GM21723 (cell line): ENCODE measurements at regions not wholly inside any gene's neighbourhood (a gene's known extent, or its start where the extent isn't known, plus 50 kb on each side); places are given as distances from the start of the nearest gene placed in this dataset.
A peak's percentile ranks its signal among the peaks of the same experiment; 100 is the strongest.

ENCODE experiments used
- ATAC-seq: cut with Tn5 transposase; IDR thresholded peaks from one replicate; pipeline ENCODE4 v1.9.1; 2021; ENCODE audit warnings: mild to moderate bottlenecking, moderate library complexity; ENCODE audit not compliant: unreplicated experiment

DNA sequence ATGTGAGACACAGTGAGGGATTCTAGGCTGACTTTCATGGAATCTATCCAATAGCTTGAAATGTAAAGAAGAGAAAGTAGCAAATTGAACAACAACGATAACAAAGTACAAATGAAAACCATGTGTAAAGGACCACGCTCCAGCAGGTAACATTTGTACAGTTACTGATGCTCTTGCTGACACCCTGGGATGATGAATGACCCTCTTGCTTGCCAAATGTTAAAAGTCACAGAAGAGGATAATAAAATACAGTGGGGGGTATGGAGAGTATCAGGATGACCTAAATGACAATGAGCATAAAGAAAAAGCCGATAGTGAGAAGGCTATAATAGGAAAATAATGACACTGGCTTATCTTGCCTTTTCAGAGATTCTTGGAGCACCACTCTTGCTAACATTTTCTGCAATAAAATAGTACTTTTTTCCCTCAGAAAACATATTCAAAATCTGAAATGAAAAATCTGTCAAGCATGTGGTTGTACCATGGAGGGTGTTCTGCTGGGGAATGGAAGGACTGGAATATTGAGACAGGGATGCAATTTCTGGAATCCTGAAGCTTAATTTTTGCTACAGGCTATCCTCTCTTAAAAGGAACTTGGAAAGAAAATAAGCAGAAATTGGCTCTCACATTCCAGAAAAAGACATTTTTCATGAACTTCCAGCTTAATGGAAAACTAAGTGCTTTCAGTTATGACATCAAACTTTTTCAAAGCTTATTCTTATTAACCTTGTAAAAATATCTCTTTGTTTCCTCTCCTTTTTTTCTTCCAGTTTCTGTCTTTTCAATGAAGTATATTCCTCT lies 303.2 kb upstream of the GHITM start:
- no peak for ATAC-seq

GRCh38 chr10:83848677-83849076 lies 290.6 kb upstream of the GHITM start:
- ATAC-seq = no peak

DNA sequence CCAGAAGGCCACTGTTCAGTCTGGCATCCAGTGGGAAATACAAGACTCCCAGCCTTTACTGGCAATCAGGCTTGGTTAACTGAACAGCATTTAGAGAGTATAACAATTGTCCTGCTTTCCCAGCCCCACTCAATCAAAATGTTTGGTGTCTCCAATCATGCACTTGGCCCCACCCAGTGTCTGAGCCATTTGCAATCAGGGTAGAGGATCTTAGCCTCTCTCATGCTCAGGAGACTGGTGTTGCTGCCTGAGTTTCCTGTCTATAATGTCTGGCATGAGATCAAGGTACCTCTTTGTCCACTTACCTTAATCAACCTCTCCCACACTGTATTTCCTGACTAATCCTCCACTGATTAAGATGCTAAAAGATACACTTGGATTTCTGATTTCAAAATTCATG lies 290.2 kb upstream of the GHITM start:
- ATAC-seq = no peak

DNA sequence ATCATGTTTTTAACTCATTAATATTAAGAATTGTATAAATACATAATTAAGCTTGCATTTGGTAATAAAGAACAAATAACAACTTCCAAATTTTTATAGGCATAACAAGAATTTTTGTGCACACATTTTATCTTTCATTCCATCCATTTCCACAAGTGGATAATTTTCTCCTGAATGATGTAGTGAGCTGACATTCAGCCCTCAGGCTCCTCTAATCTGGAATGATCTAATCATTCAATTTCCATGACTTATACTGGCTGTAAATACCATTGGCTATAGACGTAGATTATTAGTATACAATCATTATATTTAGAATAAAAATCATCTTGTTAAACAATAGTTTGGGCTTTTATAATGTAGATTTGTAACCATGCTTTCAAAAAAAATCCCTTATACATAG lies 287.2 kb upstream of the GHITM start:
- ATAC-seq = no peak

- no peak for ATAC-seq
Measured at GRCh38 chr10:83862723-83863122, 276.6 kb upstream of the GHITM start.

GRCh38 chr10:83863283-83863966 lies 275.9 kb upstream of the GHITM start:
- no peak for ATAC-seq

- no peak for ATAC-seq
Measured at GRCh38 chr10:83869898-83870297, 269.4 kb upstream of the GHITM start.

- ATAC-seq = peak; percentile 97
Measured at GRCh38 chr10:83871187-83872081, 267.9 kb upstream of the GHITM start.

GRCh38 chr10:83880252-83880791 lies 259.0 kb upstream of the GHITM start:
- ATAC-seq = no peak

DNA sequence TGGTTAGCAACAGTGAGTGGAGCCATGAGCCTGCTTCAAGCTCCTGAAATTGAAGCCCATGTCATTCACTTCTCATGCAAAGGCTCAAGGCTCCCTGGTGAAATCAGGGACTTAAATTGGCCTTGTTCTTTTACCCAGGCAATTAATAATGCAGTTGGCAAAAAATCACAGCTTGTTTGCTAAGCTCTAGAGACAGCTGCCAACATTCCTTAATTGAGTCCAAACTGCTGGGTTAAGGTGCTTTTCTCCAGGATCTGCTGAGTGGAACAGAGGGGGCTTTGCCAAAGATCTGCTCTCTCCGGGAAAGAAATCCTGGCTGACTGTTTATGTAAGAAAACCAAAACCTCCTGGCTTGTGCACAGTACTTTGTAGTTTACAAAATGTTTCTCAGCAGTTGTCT lies 257.6 kb upstream of the GHITM start:
- ATAC-seq = no peak

GRCh38 chr10:83886871-83887270 lies 252.4 kb upstream of the GHITM start:
- no peak for ATAC-seq

- no peak for ATAC-seq
Measured at GRCh38 chr10:83892737-83893136, 246.6 kb upstream of the GHITM start.

- no peak for ATAC-seq
Measured at GRCh38 chr10:83896219-83896618, 243.1 kb upstream of the GHITM start.

DNA sequence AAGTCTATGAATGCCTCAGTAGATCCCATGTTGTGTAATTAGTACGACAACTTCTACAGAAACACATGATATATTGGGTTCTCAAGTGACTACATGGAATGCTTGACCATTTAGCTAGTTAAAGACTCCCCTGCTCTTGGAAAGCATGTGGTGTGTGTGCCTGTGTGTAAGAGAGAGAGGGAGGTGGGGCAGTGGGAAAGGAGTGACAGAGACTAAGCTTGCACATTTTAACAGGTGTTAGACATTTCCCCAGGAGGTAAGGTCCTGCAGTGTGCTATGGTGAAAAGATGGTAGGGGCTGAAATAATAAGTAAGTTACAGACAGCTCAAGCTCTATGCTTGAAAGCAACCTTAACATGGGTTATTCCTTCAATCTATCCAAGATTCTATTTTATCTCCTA lies 241.7 kb upstream of the GHITM start:
- no peak for ATAC-seq

DNA sequence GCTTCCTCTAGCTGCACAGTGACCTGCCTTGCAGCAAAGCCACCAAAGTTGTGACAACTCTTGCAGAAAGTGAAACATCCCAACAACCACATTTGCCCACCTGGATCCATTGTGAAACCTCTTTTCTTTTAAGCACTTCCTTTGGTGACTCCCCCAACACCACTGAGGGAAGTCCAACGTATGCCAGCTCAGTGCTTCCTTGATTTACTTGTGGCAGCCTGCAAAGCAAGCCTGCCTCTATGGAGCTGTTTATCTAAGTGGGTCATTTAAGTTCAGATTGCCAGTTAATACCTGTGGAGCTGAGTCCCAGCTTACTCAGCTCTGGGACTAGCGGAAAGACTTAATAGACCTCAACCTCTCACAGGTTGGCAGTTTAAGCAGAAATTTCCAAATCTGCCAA lies 230.8 kb upstream of the GHITM start:
- ATAC-seq = no peak

- no peak for ATAC-seq
Measured at GRCh38 chr10:83909001-83909400, 230.3 kb upstream of the GHITM start.

DNA sequence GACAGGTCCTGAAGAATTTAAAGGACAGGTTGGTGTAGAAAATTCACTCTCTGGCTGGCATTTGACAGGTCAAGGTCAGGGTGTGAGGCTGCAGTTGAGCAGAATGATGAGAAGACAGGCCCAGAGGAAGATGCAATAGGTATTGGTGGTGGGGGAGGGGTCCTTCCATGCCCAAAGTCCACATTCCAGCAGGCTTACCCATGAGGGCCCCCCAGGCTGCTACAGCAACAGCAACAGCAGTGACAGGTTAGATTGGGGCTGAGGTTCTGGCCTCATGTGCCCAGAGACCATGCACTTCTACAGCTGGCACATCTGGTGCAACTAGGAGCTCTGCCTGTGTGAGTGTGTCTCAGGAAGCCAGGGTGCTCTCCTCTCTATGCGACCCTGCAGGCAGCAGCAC lies 223.5 kb upstream of the GHITM start:
- no peak for ATAC-seq

GRCh38 chr10:83917537-83918506 lies 221.5 kb upstream of the GHITM start:
- peak; percentile 91 for ATAC-seq

DNA sequence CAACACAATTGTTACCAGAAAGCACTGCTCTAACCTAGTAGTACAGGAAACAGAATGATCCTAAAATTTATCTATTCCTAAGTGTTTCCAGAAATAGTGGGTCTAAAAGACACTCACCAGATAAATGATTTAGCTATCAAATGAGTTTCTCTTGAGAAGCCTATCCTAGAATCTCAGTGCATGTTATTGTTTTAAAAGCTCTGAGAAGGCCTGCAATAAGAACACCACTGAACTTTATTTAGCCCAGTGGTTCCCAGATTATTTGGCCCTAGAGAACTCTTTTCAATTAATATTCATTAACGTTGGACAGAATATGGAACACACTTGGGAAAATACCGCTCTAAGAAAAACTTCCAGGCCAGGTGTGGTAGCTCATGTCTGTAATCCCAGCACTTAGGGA lies 220.1 kb upstream of the GHITM start:
- ATAC-seq = no peak
